ENCODE measurements at regions not wholly inside any gene's neighbourhood (a gene's known extent, or its start where the extent isn't known, plus 50 kb on each side); places are given as distances from the start of the nearest gene placed in this dataset.

DNA sequence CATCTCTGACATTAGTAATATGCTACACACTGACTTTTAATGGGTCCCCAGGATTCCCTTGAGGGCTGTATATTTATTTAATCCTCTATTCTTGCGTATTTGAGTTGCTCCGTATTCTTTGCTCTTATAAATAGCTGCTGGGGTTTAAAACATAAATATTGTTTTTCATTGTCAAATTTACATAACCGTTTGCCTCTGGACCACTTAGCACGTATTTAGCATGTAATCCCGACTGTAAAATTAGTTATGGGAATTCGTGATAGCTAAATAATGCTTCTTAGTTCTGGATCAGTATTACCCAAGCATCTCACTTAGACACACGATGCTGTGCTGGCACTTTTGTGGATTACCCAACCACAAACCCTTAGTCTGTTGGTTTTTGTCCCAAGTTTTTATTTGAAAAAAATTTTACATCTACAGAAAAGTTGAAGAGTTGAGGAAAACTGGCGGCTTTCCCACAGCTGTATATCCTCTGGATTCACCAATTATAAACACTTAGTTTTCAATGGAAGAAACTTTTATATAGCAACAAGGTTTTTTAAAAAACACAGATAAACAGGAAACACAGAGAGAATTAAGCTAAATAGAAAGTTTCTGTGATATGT is 296.8 kb upstream of the TPM1 start:
- no peak for DNase-seq (ENCODE audit: low read depth)

GRCh38 chr15:62748196-62748595 is 294.4 kb upstream of the TPM1 start:
- no peak for DNase-seq (ENCODE audit: low read depth)

DNA sequence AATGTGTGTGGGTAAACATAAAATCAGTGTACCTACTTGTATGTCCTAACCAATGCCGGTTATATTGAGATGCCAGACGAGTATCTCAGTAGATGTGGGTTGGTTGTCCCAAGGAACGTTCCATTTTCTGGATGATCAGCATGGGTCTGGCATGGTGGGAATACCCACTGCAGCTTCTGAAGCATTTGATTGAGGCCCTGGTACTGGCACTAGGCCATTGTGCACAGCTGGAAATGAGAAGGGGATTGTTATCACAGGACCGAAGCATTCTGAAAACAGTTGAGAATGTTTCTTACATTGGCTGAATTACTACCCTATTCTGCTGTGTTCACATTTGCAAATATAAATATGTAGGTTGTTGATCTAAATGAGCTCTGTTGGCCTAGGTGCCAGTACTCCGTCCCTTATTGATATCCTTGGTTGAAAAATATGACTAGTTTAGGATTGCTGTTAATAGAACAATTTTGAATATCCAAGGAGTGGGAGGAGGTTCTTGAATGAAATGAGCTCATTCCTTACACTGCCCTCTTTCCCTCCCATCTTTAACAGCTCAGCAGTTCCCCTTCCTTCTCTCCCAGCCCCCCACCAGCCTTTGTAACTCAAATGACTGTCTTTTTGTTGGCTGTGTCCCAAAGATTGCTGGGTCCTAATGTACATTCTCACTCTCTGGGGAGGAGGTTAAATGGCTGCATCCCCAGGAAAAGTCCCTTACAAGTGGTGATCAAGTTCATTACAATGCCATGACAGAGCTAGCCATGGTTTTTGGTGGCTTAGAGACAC is 293.3 kb upstream of the TPM1 start:
- no peak for DNase-seq (ENCODE audit: low read depth)

GRCh38 chr15:62750471-62750870 is 292.1 kb upstream of the TPM1 start:
- no peak for DNase-seq (ENCODE audit: low read depth)

DNA sequence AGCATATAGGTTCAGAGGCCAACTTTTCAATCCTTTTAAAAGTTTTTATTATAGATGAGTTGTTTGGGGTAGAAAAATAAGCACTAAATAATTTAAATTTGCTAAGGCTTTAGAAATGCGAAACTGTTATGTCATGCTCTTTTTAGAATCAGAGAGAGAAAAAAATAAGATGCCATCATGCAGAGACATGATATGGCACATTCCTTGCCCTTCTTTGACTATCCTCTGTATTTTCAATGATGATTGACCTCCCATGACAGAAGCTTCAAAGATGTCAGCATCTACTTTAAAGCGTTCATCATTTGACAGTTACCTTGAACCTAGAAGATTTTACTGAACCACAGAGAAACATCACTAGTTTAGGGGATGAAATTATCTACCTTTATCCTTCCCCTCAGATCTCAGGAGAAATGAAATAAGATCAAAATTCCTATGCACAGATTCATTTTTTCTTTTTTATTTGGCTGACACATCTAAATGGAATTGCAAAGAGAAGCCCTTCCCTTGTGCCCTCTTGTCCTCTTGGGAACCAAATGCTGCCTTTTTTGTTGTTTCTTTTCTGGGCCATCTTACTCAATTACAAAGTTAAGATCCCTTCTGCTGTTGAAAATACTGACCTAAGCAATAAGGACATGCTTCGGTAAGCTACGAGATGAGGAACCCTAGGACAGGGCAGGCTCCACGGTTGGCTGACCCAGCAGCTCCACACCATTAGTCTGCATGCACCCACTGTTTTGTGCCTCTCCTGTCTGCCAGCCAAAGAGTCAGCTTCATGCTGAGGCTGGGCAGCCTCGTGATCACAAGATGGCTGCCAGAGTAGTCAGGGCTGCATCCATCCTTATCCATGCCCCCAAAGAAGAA is 289.7 kb upstream of the TPM1 start:
- no peak for DNase-seq (ENCODE audit: low read depth)

DNA sequence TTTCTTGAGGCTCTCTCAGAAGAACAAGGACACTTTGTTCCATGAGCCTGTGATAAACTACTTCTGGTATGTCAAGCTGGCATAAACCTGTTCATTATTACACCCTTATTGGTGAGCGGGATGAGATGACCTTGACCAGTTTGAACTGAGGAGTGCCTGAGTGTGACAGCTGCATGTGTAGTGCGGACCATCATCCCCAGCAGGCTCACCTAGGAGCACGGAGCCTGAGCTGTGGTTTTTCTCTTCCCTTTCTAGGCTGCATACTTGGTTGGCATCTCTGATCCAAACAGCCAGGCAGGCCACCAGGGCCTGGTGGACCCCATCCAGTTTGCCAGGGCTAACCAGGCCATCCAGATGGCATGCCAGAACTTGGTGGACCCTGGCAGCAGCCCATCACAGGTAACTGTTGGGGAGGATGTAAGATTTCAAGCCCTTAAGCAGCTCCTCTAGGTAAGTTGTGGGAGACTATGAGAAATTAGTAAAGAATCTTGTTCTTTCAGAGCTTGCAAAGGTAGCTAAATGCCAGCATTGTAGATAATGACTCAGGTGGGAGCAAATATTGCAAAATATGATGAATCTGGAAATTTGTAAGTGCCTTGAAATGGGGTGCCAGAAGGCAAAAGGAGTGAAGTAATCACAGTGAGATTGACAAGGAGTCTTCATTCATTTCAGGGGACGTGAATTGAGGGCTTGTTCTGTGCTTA is 288.9 kb upstream of the TPM1 start:
- no peak for DNase-seq (ENCODE audit: low read depth)

DNA sequence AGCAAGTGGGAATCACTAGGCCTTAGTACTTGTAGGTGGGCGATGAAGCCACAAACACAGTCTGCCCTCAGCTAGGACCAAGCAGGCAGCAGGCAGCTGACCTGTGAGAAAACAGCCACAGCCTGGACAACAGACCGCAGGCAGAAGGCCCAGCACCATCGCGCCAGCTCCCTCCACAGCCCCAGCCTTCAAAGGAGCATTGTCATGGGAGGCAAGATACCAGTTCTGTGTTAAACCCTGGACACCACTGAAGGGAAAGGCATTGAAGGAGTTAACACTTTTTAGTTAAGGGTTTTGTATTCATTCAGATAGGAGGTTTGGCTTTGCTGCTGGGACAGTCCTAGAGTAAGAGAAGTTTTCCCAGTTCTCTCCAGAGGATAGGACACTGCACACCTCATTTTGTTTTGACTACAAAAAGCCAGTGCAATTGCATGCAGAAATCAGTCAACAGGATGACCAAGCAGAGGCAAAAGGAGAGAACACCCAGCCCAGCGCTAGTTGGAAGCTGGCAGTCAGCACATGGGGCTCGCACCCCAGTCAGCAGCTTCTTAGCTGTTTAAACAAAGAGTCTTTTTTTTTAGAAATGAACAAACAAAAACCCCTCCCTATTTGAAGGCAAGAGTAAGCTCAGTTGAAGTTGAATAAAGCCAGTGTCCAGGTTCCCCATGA is 286.1 kb upstream of the TPM1 start:
- no peak for DNase-seq (ENCODE audit: low read depth)

- DNase-seq (ENCODE audit: low read depth) = no peak
Observed at GRCh38 chr15:62756995-62757360, 285.6 kb upstream of the TPM1 start.

DNA sequence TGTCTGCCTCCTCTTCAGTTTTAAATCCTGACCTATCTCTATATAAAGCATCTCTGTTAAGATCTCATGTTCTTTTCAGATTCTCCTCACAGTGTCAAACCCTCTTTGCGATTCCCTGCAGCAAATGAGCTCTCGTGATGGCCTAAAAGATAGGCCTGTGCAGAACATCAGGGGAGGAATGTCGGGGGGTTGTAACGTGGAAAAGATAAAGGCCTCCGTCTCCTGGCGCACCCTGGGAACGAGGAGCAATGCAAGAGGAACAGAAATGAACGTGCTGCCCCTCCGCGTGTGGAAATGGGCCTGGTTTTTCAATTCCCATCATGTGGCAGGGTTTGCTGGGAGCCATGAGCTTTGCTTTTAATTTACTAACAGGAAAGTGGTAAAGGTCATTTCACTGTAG is 285.0 kb upstream of the TPM1 start:
- DNase-seq (ENCODE audit: low read depth) = no peak

- DNase-seq (ENCODE audit: low read depth) = no peak
Observed at GRCh38 chr15:62758126-62758951, 284.2 kb upstream of the TPM1 start.

GRCh38 chr15:62758952-62759349 is 283.6 kb upstream of the TPM1 start:
- no peak for DNase-seq (ENCODE audit: low read depth)

DNA sequence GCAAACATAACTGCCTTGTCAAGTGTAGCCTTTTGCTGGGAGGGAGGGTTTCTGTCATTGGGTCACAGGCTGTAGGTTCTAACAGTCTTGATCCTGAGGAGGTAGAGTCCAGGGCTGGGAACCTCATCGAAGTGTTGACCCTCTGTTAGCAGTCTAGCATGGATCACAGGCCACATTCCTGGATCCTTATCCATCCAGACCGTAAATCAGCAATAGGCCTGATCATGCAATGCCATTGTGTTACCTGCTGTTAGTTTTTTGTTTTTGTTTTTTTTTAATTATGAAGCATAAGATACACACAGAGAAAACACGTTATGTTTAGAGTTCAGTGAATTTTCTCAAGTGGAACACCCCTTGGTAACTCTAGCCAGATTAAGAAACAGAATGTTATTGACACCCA is 282.0 kb upstream of the TPM1 start:
- DNase-seq (ENCODE audit: low read depth) = no peak

DNA sequence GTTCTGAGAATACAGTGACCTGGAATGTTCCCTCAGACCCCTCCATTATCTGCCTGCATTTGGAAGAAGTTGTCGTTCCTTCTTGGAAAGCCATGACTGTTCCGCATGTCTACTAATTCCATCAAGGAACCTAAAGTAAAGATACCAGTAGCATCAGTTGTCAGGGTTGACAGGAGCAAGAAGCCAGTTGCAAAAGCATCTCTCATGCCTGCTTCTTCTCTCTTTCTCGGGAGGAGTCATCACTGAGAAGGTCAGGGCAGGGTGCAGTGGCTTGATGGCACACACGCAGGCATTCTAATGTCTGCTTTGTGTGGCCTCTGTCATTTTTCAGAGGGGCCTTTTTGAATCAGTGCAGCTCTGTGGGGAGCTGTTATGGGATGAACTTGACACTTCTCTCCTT is 276.6 kb upstream of the TPM1 start:
- no peak for DNase-seq (ENCODE audit: low read depth)

DNA sequence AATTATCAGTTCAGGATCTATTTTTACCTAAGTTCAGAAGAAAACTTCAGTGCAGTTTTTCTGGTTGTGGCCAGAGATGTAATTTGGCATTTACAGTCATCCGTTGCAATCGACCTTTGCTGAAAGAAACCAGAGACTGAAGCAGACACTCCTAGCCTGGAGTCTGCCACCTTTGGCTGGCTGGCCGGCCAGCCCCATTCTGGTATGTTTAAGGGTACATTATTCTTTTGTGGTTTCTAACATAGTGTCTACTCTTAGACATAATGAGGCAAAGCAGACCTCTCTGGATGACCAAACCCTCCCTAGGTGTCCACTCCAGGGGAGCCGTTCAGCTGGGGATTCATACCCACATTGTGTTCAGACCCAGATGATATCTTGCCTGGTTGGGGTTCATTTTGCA is 275.9 kb upstream of the TPM1 start:
- DNase-seq (ENCODE audit: low read depth) = no peak

- DNase-seq (ENCODE audit: low read depth) = no peak
Observed at GRCh38 chr15:62769604-62770003, 272.9 kb upstream of the TPM1 start.

GRCh38 chr15:62770111-62770660 is 272.4 kb upstream of the TPM1 start:
- DNase-seq (ENCODE audit: low read depth) = no peak

- DNase-seq (ENCODE audit: low read depth) = no peak
Observed at GRCh38 chr15:62770752-62771151, 271.8 kb upstream of the TPM1 start.

GRCh38 chr15:62771234-62771633 is 271.3 kb upstream of the TPM1 start:
- no peak for DNase-seq (ENCODE audit: low read depth)

GRCh38 chr15:62773369-62774165 is 269.0 kb upstream of the TPM1 start:
- DNase-seq (ENCODE audit: low read depth) = no peak

DNA sequence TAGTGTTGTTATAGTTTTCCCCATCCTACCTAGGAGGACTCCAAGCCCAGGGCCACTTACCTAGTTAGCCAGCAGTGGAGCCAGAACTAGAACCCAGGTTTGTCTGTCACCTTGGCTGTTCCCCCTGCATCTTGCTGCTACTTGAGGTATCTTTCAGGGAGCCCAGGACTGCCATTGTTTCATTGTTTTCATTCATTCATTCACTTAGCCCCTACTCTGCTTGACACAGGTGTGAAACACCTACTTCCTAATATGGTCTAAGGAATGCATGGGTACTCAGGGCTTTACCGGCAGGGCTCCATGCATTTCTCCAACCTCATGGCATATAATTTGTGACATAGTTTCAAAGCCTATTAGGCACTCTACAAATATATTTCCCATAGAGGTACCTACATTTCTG is 266.6 kb upstream of the TPM1 start:
- no peak for DNase-seq (ENCODE audit: low read depth)
